Activated CD4-positive, alpha-beta T cell treated with anti-CD3 and anti-CD28 coated beads for 36 hours (primary cell): ENCODE measurements at regions not wholly inside any gene's neighbourhood (a gene's known extent, or its start where the extent isn't known, plus 50 kb on each side); places are given as distances from the start of the nearest gene placed in this dataset.
"Not testable (repeated sequence)": the region's sequence is repeated elsewhere in the genome, so short reads cannot be mapped to it uniquely, and the experiment has no call there.

Source experiments
- ATAC-seq: fragments of 200-7000 bp; cut with Tn5 transposase; one replicate; pipeline ENCODE4 v1.10.0; 2021; ENCODE audit warnings: mild to moderate bottlenecking, moderate library complexity
- CTCF ChIA-PET: fragments of 350-600 bp; sonication (Branson Sonifier 250); formaldehyde crosslinking; loops from one replicate; lab custom pipeline; 2021; ENCODE audit warnings: antibody characterized with exemption; lab: Charles Lee
- POLR2A ChIA-PET: fragments of 350-600 bp; sonication (Branson Sonifier 250); formaldehyde crosslinking; loops from one replicate; lab custom pipeline; 2021; ENCODE audit warnings: antibody characterized with exemption, inconsistent platforms; lab: Charles Lee
- DNase-seq: peaks from one replicate; pipeline ENCODE4 v3.0.0-alpha.2; 2020
- H3K27ac Mint-ChIP-seq: one replicate; pipeline ENCODE4 v1.8.0; 2021; ENCODE audit warnings: mixed read lengths
- H3K27me3 Mint-ChIP-seq: one replicate; pipeline ENCODE4 v1.8.0; 2021; ENCODE audit warnings: mixed read lengths
- H3K36me3 Mint-ChIP-seq: one replicate; pipeline ENCODE4 v1.8.0; 2021; ENCODE audit warnings: low read depth, mixed read lengths
- H3K4me1 Mint-ChIP-seq: one replicate; pipeline ENCODE4 v1.8.0; 2021; ENCODE audit warnings: mixed read lengths
- H3K4me3 Mint-ChIP-seq: one replicate; pipeline ENCODE4 v1.8.0; 2021; ENCODE audit warnings: mild to moderate bottlenecking, moderate library complexity, mixed read lengths
- H3K9me3 Mint-ChIP-seq: one replicate; pipeline ENCODE4 v1.8.0; 2021; ENCODE audit warnings: low read depth, mixed read lengths
- intact Hi-C, 2 experiments: fragments of 100-400 bp; cut with DNase I in 1 of 2; cut with micrococcal nuclease in 1 of 2; formaldehyde crosslinking; loops; one replicate each; pipeline versions ENCODE4 v1.14.2 to v1.15.1; 2022 to 2024; cut with DNase I, micrococcal nuclease

- POLR2A ChIA-PET, result no interaction called here
- ATAC-seq, result no peak
Measured at GRCh38 chr6:85077098-85077497, 312.7 kb upstream of the TBX18 start.

GRCh38 chr6:85071845-85072244, 307.4 kb upstream of the TBX18 start:
- H3K27ac Mint-ChIP-seq, DNase-seq, ATAC-seq, H3K27me3 Mint-ChIP-seq, H3K36me3 Mint-ChIP-seq, H3K9me3 Mint-ChIP-seq, POLR2A ChIA-PET, intact Hi-C loops, H3K4me1 Mint-ChIP-seq, H3K4me3 Mint-ChIP-seq, CTCF ChIA-PET: not testable (repeated sequence)

More at GRCh38 chr6:85077098-85077497, 312.7 kb upstream of the TBX18 start:
- CTCF ChIA-PET, result no interaction called here
- no peak overlapping the region for H3K27ac Mint-ChIP-seq
- H3K36me3 Mint-ChIP-seq, result no peaks in the 10 kb centered on the region
- no peak for DNase-seq
- H3K9me3 Mint-ChIP-seq, result peaks cover 2% of the 10 kb centered on the region
- no peaks in the 10 kb centered on the region for H3K4me1 Mint-ChIP-seq
- peaks cover 2% of the 10 kb centered on the region for H3K27me3 Mint-ChIP-seq
- no peak overlapping the region for H3K4me3 Mint-ChIP-seq
- intact Hi-C loops, result no loop called here

- DNase-seq (no peak), ATAC-seq (no peak)
- CTCF ChIA-PET, result no interaction called here
- H3K36me3 Mint-ChIP-seq, result no peaks in the 10 kb centered on the region
- intact Hi-C loops, result no loop called here
- POLR2A ChIA-PET, result no interaction called here
- no peaks in the 10 kb centered on the region for H3K27me3 Mint-ChIP-seq
- no peaks in the 10 kb centered on the region for H3K4me1 Mint-ChIP-seq
- H3K9me3 Mint-ChIP-seq, result no peaks in the 10 kb centered on the region
- H3K4me3 Mint-ChIP-seq, result no peak overlapping the region
- H3K27ac Mint-ChIP-seq, result no peak overlapping the region
Measured at GRCh38 chr6:85069577-85069976, 305.2 kb upstream of the TBX18 start.

GRCh38 chr6:85068221-85068620, 303.8 kb upstream of the TBX18 start:
- CTCF ChIA-PET, result no interaction called here

GRCh38 chr6:85066266-85066665, 301.9 kb upstream of the TBX18 start:
- ChIA-PET POLR2A (no interaction called here), CTCF (no interaction called here)
- DNase-seq (no peak), ATAC-seq (no peak)
- H3K36me3 Mint-ChIP-seq, result no peaks in the 10 kb centered on the region
- H3K27ac Mint-ChIP-seq, result no peak overlapping the region
- H3K4me1 Mint-ChIP-seq, result no peaks in the 10 kb centered on the region
- H3K27me3 Mint-ChIP-seq, result no peaks in the 10 kb centered on the region
- no peak overlapping the region for H3K4me3 Mint-ChIP-seq
- intact Hi-C loops, result no loop called here
- no peaks in the 10 kb centered on the region for H3K9me3 Mint-ChIP-seq

More at GRCh38 chr6:85068221-85068620, 303.8 kb upstream of the TBX18 start:
- H3K4me1 Mint-ChIP-seq, result no peaks in the 10 kb centered on the region
- intact Hi-C loops, result no loop called here
- H3K27me3 Mint-ChIP-seq, result no peaks in the 10 kb centered on the region
- DNase-seq (no peak), ATAC-seq (no peak)
- no peaks in the 10 kb centered on the region for H3K9me3 Mint-ChIP-seq
- POLR2A ChIA-PET, result no interaction called here
- no peak overlapping the region for H3K27ac Mint-ChIP-seq
- no peaks in the 10 kb centered on the region for H3K36me3 Mint-ChIP-seq
- H3K4me3 Mint-ChIP-seq, result no peak overlapping the region

GRCh38 chr6:85065831-85066230, 301.4 kb upstream of the TBX18 start:
- POLR2A ChIA-PET, result no interaction called here
- intact Hi-C loops, result no loop called here
- DNase-seq, result no peak
- CTCF ChIA-PET, result no interaction called here
- Mint-ChIP-seq H3K36me3 (no peaks in the 10 kb centered on the region), H3K27ac (no peak overlapping the region), H3K4me3 (no peak overlapping the region), H3K9me3 (no peaks in the 10 kb centered on the region), H3K4me1 (no peaks in the 10 kb centered on the region), H3K27me3 (no peaks in the 10 kb centered on the region)
- no peak for ATAC-seq

- Mint-ChIP-seq H3K27ac (no peak overlapping the region), H3K4me1 (no peaks in the 10 kb centered on the region), H3K9me3 (no peaks in the 10 kb centered on the region), H3K36me3 (no peaks in the 10 kb centered on the region), H3K4me3 (no peak overlapping the region), H3K27me3 (no peaks in the 10 kb centered on the region)
- ATAC-seq (no peak), DNase-seq (no peak)
- intact Hi-C loops, result no loop called here
- CTCF ChIA-PET, result no interaction called here
- POLR2A ChIA-PET, result no interaction called here
Measured at GRCh38 chr6:85063611-85064010, 299.2 kb upstream of the TBX18 start.

- Mint-ChIP-seq H3K36me3 (no peaks in the 10 kb centered on the region), H3K4me3 (no peak overlapping the region), H3K27ac (no peak overlapping the region), H3K27me3 (no peaks in the 10 kb centered on the region), H3K4me1 (no peaks in the 10 kb centered on the region), H3K9me3 (no peaks in the 10 kb centered on the region)
- ATAC-seq, result no peak
- no peak for DNase-seq
- ChIA-PET CTCF (no interaction called here), POLR2A (no interaction called here)
- intact Hi-C loops, result no loop called here
Measured at GRCh38 chr6:85062884-85063283, 298.5 kb upstream of the TBX18 start.

- H3K4me3 Mint-ChIP-seq, result no peak overlapping the region
- ATAC-seq (no peak), DNase-seq (no peak)
- CTCF ChIA-PET, result no interaction called here
- no peaks in the 10 kb centered on the region for H3K27me3 Mint-ChIP-seq
- no peaks in the 10 kb centered on the region for H3K9me3 Mint-ChIP-seq
- no peaks in the 10 kb centered on the region for H3K4me1 Mint-ChIP-seq
- intact Hi-C loops, result no loop called here
- POLR2A ChIA-PET, result no interaction called here
- no peaks in the 10 kb centered on the region for H3K36me3 Mint-ChIP-seq
- no peak overlapping the region for H3K27ac Mint-ChIP-seq
Measured at GRCh38 chr6:85058806-85059205, 294.4 kb upstream of the TBX18 start.

GRCh38 chr6:85050149-85050548, 285.8 kb upstream of the TBX18 start:
- CTCF ChIA-PET, result no interaction called here
- Mint-ChIP-seq H3K27me3 (no peaks in the 10 kb centered on the region), H3K4me3 (no peak overlapping the region), H3K27ac (no peak overlapping the region), H3K9me3 (peaks cover 2% of the 10 kb centered on the region), H3K36me3 (no peaks in the 10 kb centered on the region), H3K4me1 (no peaks in the 10 kb centered on the region)
- ATAC-seq, result no peak
- DNase-seq, result no peak
- intact Hi-C loops, result no loop called here
- POLR2A ChIA-PET, result no interaction called here

GRCh38 chr6:85049282-85049681, 284.9 kb upstream of the TBX18 start:
- H3K4me1 Mint-ChIP-seq, result no peaks in the 10 kb centered on the region
- CTCF ChIA-PET, result no interaction called here

GRCh38 chr6:85047818-85048217, 283.4 kb upstream of the TBX18 start:
- POLR2A ChIA-PET, result no interaction called here
- DNase-seq (no peak), ATAC-seq (no peak)

More at GRCh38 chr6:85049282-85049681, 284.9 kb upstream of the TBX18 start:
- POLR2A ChIA-PET, result no interaction called here
- peaks cover 2% of the 10 kb centered on the region for H3K9me3 Mint-ChIP-seq
- no peaks in the 10 kb centered on the region for H3K27me3 Mint-ChIP-seq
- intact Hi-C loops, result no loop called here
- no peaks in the 10 kb centered on the region for H3K36me3 Mint-ChIP-seq
- no peak for DNase-seq
- no peak overlapping the region for H3K27ac Mint-ChIP-seq
- H3K4me3 Mint-ChIP-seq, result no peak overlapping the region
- ATAC-seq, result no peak

GRCh38 chr6:85045767-85046166, 281.4 kb upstream of the TBX18 start:
- POLR2A ChIA-PET, H3K4me3 Mint-ChIP-seq, H3K36me3 Mint-ChIP-seq, CTCF ChIA-PET, DNase-seq, ATAC-seq, intact Hi-C loops, H3K27ac Mint-ChIP-seq, H3K4me1 Mint-ChIP-seq, H3K9me3 Mint-ChIP-seq, H3K27me3 Mint-ChIP-seq: not testable (repeated sequence)

More at GRCh38 chr6:85047818-85048217, 283.4 kb upstream of the TBX18 start:
- Mint-ChIP-seq H3K27me3 (no peaks in the 10 kb centered on the region), H3K4me1 (no peaks in the 10 kb centered on the region), H3K27ac (no peak overlapping the region), H3K36me3 (no peaks in the 10 kb centered on the region), H3K4me3 (no peak overlapping the region), H3K9me3 (no peaks in the 10 kb centered on the region)
- intact Hi-C loops, result no loop called here
- CTCF ChIA-PET, result no interaction called here
